Neural cell (in vitro differentiated cells): ENCODE measurements at regions not wholly inside any gene's neighbourhood (a gene's known extent, or its start where the extent isn't known, plus 50 kb on each side); places are given as distances from the start of the nearest gene placed in this dataset.
"Not testable (repeated sequence)": the region's sequence is repeated elsewhere in the genome, so short reads cannot be mapped to it uniquely, and the experiment has no call there.

ENCODE experiments used
- H2AFZ ChIP-seq: fragments of 200-600, 300-800 bp; sonication (generic), shearing (Covaris generic); 2 replicates; pipeline ENCODE4 v1.6.0; 2014; ENCODE audit warnings: low read depth, mild to moderate bottlenecking, antibody characterized with exemption, low read length, moderate library complexity
- H3F3A ChIP-seq: fragments of 200-600 bp; shearing (Covaris generic); 2 replicates; pipeline ENCODE4 v1.6.1; 2016; ENCODE audit warnings: mild to moderate bottlenecking, moderate library complexity, mixed read lengths, antibody characterized with exemption, low read length; ENCODE audit not compliant: insufficient read depth, poor library complexity, severe bottlenecking
- H3K27ac ChIP-seq: fragments of 200-600, 300-800 bp; sonication (generic), shearing (Covaris generic); 2 replicates; pipeline ENCODE4 v1.5.1; 2014; ENCODE audit warnings: mild to moderate bottlenecking, low read length, moderate library complexity
- H3K27me3 ChIP-seq: fragments of 300-800, 200-600 bp; sonication (generic), shearing (Covaris generic); 2 replicates; pipeline ENCODE4 v1.6.0; 2014; ENCODE audit warnings: mild to moderate bottlenecking, low read depth, low read length, moderate library complexity; ENCODE audit not compliant: insufficient read depth
- H3K36me3 ChIP-seq: fragments of 300-800, 200-600 bp; sonication (generic), shearing (Covaris generic); 2 replicates; pipeline ENCODE4 v1.5.1; 2014; ENCODE audit warnings: mild to moderate bottlenecking, antibody characterized with exemption, low read length, moderate library complexity; ENCODE audit not compliant: insufficient read depth
- H3K4me2 ChIP-seq: fragments of 300-800, 200-600 bp; sonication (generic), shearing (Covaris generic); 2 replicates; pipeline ENCODE4 v1.6.0; 2014; ENCODE audit warnings: mild to moderate bottlenecking, low read length
- H3K4me3 ChIP-seq: fragments of 300-800, 200-600 bp; sonication (generic), shearing (Covaris generic); 2 replicates; pipeline ENCODE4 v1.5.1; 2014; ENCODE audit warnings: mild to moderate bottlenecking, low read length, moderate library complexity
- H3K79me2 ChIP-seq: fragments of 200-600 bp; shearing (Covaris generic); replicated peaks from 2 replicates; pipeline ENCODE4 v1.6.0; 2014; ENCODE audit warnings: mild to moderate bottlenecking, low read length, moderate library complexity; ENCODE audit not compliant: insufficient read depth
- H3K9ac ChIP-seq: fragments of 300-800, 200-600 bp; sonication (generic), shearing (Covaris generic); 2 replicates; pipeline ENCODE4 v1.6.1; 2016; ENCODE audit warnings: mild to moderate bottlenecking, low read length, mixed read lengths
- H3K9me2 ChIP-seq: fragments of 200-600 bp; shearing (Covaris generic); 2 replicates; pipeline ENCODE4 v1.6.1; 2016; ENCODE audit warnings: mild to moderate bottlenecking, low read length, mixed read lengths; ENCODE audit not compliant: insufficient read depth
- H3K9me3 ChIP-seq: fragments of 200-600, 300-800 bp; sonication (generic), shearing (Covaris generic); 2 replicates; pipeline ENCODE4 v1.6.1; 2016; ENCODE audit warnings: mild to moderate bottlenecking, mixed run types, low read length, moderate library complexity, mixed read lengths
- H4K20me1 ChIP-seq: fragments of 200-600 bp; shearing (Covaris generic); 2 replicates; pipeline ENCODE4 v1.6.1; 2016; ENCODE audit warnings: mild to moderate bottlenecking, mixed run types; ENCODE audit not compliant: insufficient read depth
- CTCF ChIP-seq: fragments of 450-650 bp; IDR thresholded peaks from 2 replicates; pipeline ENCODE4 v1.5.1; 2014; ENCODE audit warnings: antibody characterized with exemption, mild to moderate bottlenecking, moderate library complexity; ENCODE audit not compliant: poor library complexity, severe bottlenecking
- EP300 ChIP-seq: fragments of 450-650 bp; conservative IDR thresholded peaks from 2 replicates; pipeline ENCODE4 v1.6.1; 2014; ENCODE audit warnings: antibody characterized with exemption, mild to moderate bottlenecking, moderate library complexity; ENCODE audit not compliant: poor library complexity, severe bottlenecking
- EZH2 ChIP-seq: fragments of 200-600, 300-800 bp; shearing (Covaris generic), sonication (generic); IDR thresholded peaks from 2 replicates; pipeline ENCODE4 v1.6.1; 2014; ENCODE audit warnings: antibody characterized with exemption, low read length, borderline replicate concordance, mild to moderate bottlenecking; ENCODE audit not compliant: insufficient read depth, poor library complexity, severe bottlenecking
- MXI1 ChIP-seq: fragments of 450-650 bp; conservative IDR thresholded peaks from 2 replicates; pipeline ENCODE4 v1.6.1; 2014; ENCODE audit warnings: antibody characterized with exemption, mild to moderate bottlenecking; ENCODE audit not compliant: poor library complexity, severe bottlenecking
- POLR2AphosphoS5 ChIP-seq: IDR thresholded peaks from 2 replicates; pipeline ENCODE4 v1.6.1; 2012
- RAD21 ChIP-seq: fragments of 450-650 bp; conservative IDR thresholded peaks from 2 replicates; pipeline ENCODE4 v1.6.1; 2014; ENCODE audit warnings: antibody characterized with exemption, mild to moderate bottlenecking, moderate library complexity
- SMC3 ChIP-seq: fragments of 450-650 bp; conservative IDR thresholded peaks from 2 replicates; pipeline ENCODE4 v1.6.1; 2014; ENCODE audit warnings: antibody characterized with exemption, mild to moderate bottlenecking, moderate library complexity; ENCODE audit not compliant: poor library complexity
- TAF1 ChIP-seq: IDR thresholded peaks from 2 replicates; pipeline ENCODE4 v1.6.1; 2012; ENCODE audit warnings: low read depth
- TF ChIP-seq, protein P1 (sequence below): IDR thresholded peaks from 2 replicates; pipeline ENCODE4 v1.6.1; 2012; ENCODE audit warnings: borderline replicate concordance

DNA sequence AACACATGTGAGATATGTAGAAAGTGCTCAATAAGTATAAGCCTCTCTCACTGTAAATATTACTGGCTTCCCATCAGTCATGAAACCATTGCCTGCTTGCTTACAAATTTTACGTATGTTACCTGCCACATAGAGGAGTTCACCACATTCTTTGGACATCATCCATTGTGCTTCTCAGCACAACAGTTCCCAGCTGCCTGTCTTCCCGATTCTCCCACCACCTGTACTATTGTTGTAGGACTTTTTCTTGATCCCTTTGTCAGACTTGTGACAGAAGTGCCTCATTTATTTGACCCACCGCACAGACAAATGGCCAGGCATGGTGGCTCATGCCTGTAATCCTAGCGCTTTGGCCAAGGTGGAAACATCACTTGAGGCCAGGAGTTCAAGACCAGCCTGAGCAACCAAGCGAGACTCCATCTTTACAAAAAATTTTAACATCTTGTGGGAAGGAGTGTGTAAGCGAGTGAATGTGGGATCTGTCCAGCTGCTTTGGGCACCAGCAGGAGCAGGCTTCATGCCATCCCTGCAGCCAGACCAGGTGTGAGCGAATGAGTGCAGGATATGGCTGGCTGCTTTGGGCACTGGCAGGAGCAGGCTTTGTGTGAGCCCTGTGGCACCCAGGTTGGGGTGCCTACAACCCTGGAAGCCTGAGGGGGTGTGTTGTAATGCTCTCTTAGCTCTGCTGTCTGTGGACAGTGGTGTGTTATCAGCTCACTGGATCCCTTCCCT, 139.9 kb upstream of the ELL2 start:
- H3K9me2 ChIP-seq: no peaks in the 10 kb centered on the region

DNA sequence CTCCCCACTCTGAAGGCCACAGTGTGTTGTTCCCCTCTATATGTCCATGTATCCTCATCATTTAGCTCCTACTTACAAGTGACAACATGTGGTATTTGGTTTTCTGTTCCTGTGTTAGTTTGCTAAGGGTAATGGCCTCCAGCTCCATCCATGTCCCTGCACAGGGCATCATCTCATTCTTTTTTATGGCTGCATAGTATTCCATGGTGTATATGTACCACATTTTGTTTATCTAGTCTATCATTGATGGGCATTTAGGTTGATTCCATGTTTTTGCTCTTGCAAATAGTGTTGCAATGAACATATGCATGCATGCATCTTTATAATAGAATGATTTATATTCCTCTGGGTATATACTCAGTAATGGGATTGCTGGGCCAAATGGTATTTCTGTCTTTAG, 135.8 kb upstream of the ELL2 start:
- not testable (repeated sequence) for H3K27me3 ChIP-seq, H3K27ac ChIP-seq, H2AFZ ChIP-seq, H3K9me3 ChIP-seq, H3K79me2 ChIP-seq, H4K20me1 ChIP-seq, H3K9ac ChIP-seq, H3K4me3 ChIP-seq, H3K4me2 ChIP-seq, H3K36me3 ChIP-seq, H3K9me2 ChIP-seq, H3F3A ChIP-seq

More for the DNA sequence above, 139.9 kb upstream of the ELL2 start:
- no peaks in the 10 kb centered on the region for H4K20me1 ChIP-seq
- TF ChIP-seq MXI1: no peak
- no peak for TF ChIP-seq SMC3
- TF ChIP-seq POLR2AphosphoS5: no peak
- no peak for TF ChIP-seq RAD21
- TF ChIP-seq EZH2: no peak
- TF ChIP-seq, protein P1, sequence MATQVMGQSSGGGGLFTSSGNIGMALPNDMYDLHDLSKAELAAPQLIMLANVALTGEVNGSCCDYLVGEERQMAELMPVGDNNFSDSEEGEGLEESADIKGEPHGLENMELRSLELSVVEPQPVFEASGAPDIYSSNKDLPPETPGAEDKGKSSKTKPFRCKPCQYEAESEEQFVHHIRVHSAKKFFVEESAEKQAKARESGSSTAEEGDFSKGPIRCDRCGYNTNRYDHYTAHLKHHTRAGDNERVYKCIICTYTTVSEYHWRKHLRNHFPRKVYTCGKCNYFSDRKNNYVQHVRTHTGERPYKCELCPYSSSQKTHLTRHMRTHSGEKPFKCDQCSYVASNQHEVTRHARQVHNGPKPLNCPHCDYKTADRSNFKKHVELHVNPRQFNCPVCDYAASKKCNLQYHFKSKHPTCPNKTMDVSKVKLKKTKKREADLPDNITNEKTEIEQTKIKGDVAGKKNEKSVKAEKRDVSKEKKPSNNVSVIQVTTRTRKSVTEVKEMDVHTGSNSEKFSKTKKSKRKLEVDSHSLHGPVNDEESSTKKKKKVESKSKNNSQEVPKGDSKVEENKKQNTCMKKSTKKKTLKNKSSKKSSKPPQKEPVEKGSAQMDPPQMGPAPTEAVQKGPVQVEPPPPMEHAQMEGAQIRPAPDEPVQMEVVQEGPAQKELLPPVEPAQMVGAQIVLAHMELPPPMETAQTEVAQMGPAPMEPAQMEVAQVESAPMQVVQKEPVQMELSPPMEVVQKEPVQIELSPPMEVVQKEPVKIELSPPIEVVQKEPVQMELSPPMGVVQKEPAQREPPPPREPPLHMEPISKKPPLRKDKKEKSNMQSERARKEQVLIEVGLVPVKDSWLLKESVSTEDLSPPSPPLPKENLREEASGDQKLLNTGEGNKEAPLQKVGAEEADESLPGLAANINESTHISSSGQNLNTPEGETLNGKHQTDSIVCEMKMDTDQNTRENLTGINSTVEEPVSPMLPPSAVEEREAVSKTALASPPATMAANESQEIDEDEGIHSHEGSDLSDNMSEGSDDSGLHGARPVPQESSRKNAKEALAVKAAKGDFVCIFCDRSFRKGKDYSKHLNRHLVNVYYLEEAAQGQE: no peak
- no peak for TF ChIP-seq TAF1
- TF ChIP-seq CTCF: no peak
- no peak for TF ChIP-seq EP300
- H3K79me2 ChIP-seq: no peaks in the 10 kb centered on the region
- H3K9me3 ChIP-seq: no peaks in the 10 kb centered on the region
- H3F3A ChIP-seq: no peaks in the 10 kb centered on the region
- H2AFZ ChIP-seq: no peak overlapping the region
- no peaks in the 10 kb centered on the region for H3K36me3 ChIP-seq
- H3K4me3 ChIP-seq: no peak overlapping the region
- H3K4me2 ChIP-seq: no peak overlapping the region
- H3K9ac ChIP-seq: no peak overlapping the region
- H3K27me3 ChIP-seq: no peaks in the 10 kb centered on the region
- H3K27ac ChIP-seq: no peak overlapping the region

DNA sequence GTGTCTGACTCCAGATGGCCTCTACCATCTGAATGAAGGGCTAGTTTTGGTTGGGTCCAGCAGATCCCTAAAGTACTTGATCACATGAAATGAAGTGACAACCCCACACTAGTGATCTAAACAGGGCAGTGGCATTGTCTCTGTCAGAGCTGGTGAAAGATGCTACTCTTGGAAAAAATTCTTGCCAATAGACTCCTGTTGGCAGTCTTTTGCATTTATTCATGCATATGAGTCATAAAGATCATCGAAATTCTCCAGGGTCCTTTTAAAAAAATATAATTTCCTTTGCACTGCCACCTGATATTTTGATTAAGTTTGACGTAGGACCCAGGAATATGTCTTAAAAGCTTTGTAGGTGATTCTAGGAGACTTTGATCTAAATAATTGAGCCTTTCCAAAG, 135.1 kb upstream of the ELL2 start:
- Histone ChIP-seq H3F3A (no peaks in the 10 kb centered on the region), H3K9me3 (no peaks in the 10 kb centered on the region), H4K20me1 (no peaks in the 10 kb centered on the region), H3K36me3 (no peaks in the 10 kb centered on the region), H3K4me2 (no peak overlapping the region), H2AFZ (no peak overlapping the region), H3K4me3 (no peak overlapping the region), H3K9ac (no peak overlapping the region), H3K79me2 (no peaks in the 10 kb centered on the region), H3K9me2 (no peaks in the 10 kb centered on the region), H3K27me3 (no peaks in the 10 kb centered on the region), H3K27ac (no peak overlapping the region)
- TF ChIP-seq, protein P1: no peak
- TF ChIP-seq SMC3 (no peak), POLR2AphosphoS5 (no peak), TAF1 (no peak), CTCF (no peak), EP300 (no peak), EZH2 (no peak), MXI1 (no peak), RAD21 (no peak)
